HepG2 (cell line): ENCODE measurements at regions not wholly inside any gene's neighbourhood (a gene's known extent, or its start where the extent isn't known, plus 50 kb on each side); places are given as distances from the start of the nearest gene placed in this dataset.
A peak's percentile ranks its signal among the peaks of the same experiment; 100 is the strongest.

Experiments
- ATAC-seq: fragments of 200-7000 bp; cut with Tn5 transposase; 3 replicates; pipeline ENCODE4 v1.9.1; 2020; ENCODE audit warnings: mild to moderate bottlenecking, moderate library complexity
- BruUV-seq: library from RNA; stranded (reverse); fragments of 400-500 nt; replicated peaks from 2 replicates; lab custom pipeline; 2021; lab: Mats Ljungman, UMichigan
- CTCF ChIA-PET: fragments of 300-600 bp; formaldehyde crosslinking; extraction: SDS; loops from one replicate; lab custom pipeline; 2021; ENCODE audit warnings: low total read pairs, inconsistent platforms, low intra/inter-chr PET ratio; lab: Yijun Ruan, JAX
- POLR2A ChIA-PET: fragments of 350-600 bp; sonication (Branson Sonifier 250); formaldehyde crosslinking; loops from one replicate; lab custom pipeline; 2020; ENCODE audit warnings: antibody characterized with exemption, inconsistent platforms; lab: Yijun Ruan, JAX
- DNase-seq: peaks from one replicate; pipeline ENCODE4 v3.0.0-alpha.2; 2015; ENCODE audit warnings: low spot score
- FAIRE-seq: peaks from 3 replicates; lab custom pipeline; 2011; peaks lifted over from hg19 to GRCh38; lab: Jason Lieb, UNC
- H2AFZ ChIP-seq: one replicate; pipeline ENCODE4 v1.6.1; 2011; ENCODE audit warnings: low read length, inconsistent platforms
- H3K27ac ChIP-seq: fragments of 300-600 bp; 3 replicates; pipeline ENCODE4 v1.8.0; 2011; ENCODE audit warnings: mixed run types, mild to moderate bottlenecking, mixed read lengths, low read length, inconsistent platforms; ENCODE audit not compliant: insufficient read depth; ENCODE audit errors: extremely low read length
- H3K27me3 ChIP-seq, 2 experiments: fragments of 200-600 bp in 1 of 2; 2 replicates in 1 of 2; 3 replicates in 1 of 2; pipeline versions ENCODE4 v1.6.0 to v1.8.0; 2011; ENCODE audit warnings: low read length in 2 of 2, mild to moderate bottlenecking in 2 of 2, moderate library complexity in 2 of 2, inconsistent platforms in 1 of 2; ENCODE audit not compliant: insufficient read depth in 2 of 2, control insufficient read depth in 1 of 2
- H3K36me3 ChIP-seq, 2 experiments: fragments of 200-600 bp in 1 of 2; replicated peaks in 1 of 2; 2 replicates in 1 of 2; 3 replicates in 1 of 2; pipeline versions ENCODE4 v1.5.1 to v1.8.0; 2011; ENCODE audit warnings: low read length in 2 of 2, inconsistent platforms in 1 of 2; ENCODE audit not compliant: insufficient read depth in 2 of 2, control insufficient read depth in 1 of 2
- H3K4me1 ChIP-seq: 2 replicates; pipeline ENCODE4 v1.5.1; 2012; ENCODE audit warnings: low read length, inconsistent platforms; ENCODE audit not compliant: insufficient read depth
- H3K4me2 ChIP-seq: 2 replicates; pipeline ENCODE4 v1.6.0; 2011; ENCODE audit warnings: low read depth, low read length, inconsistent platforms
- H3K4me3 ChIP-seq, 3 experiments: fragments of 200-600 bp in 1 of 3; sonication (generic), shearing (Covaris generic) in 1 of 3; replicated peaks in 1 of 3; 2 replicates each; pipeline ENCODE4 v1.5.1; 2011 to 2016; ENCODE audit warnings: low read length in 3 of 3, inconsistent platforms in 2 of 3, low read depth in 2 of 3, mild to moderate bottlenecking in 2 of 3, control low read depth in 1 of 3, mixed read lengths in 1 of 3; ENCODE audit not compliant: insufficient read depth in 1 of 3
- H3K79me2 ChIP-seq: one replicate; pipeline ENCODE4 v1.6.1; 2011; ENCODE audit warnings: low read length, inconsistent platforms; ENCODE audit not compliant: insufficient read depth
- H3K9ac ChIP-seq: 2 replicates; pipeline ENCODE4 v1.6.0; 2011; ENCODE audit warnings: mild to moderate bottlenecking, low read depth, low read length, inconsistent platforms; ENCODE audit not compliant: insufficient read depth
- H3K9me3 ChIP-seq: 2 replicates; pipeline ENCODE4 v1.5.1; 2012; ENCODE audit warnings: mild to moderate bottlenecking, low read length
- H4K20me1 ChIP-seq: 2 replicates; pipeline ENCODE4 v1.6.0; 2011; ENCODE audit warnings: inconsistent platforms, mild to moderate bottlenecking, low read length, moderate library complexity; ENCODE audit not compliant: insufficient read depth
- BORCS8-MEF2B ChIP-seq: sonication (generic); formaldehyde crosslinking; IDR thresholded peaks from 2 replicates; pipeline ENCODE4 v1.8.0; 2022; ENCODE audit warnings: mild to moderate bottlenecking, missing genetic modification reagents
- HMGA1 ChIP-seq: sonication (generic); formaldehyde crosslinking; conservative IDR thresholded peaks from 2 replicates; pipeline ENCODE4 v1.4.0; 2020; ENCODE audit warnings: missing genetic modification reagents
- KDM5A ChIP-seq: fragments of 200-600 bp; sonication (generic); IDR thresholded peaks from 2 replicates; pipeline ENCODE4 v1.7.0; 2018; ENCODE audit warnings: antibody characterized with exemption, mild to moderate bottlenecking, low read length, borderline replicate concordance
- MAFK ChIP-seq, 2 experiments: IDR thresholded peaks in 1 of 2; conservative IDR thresholded peaks in 1 of 2; 2 replicates each; pipeline ENCODE4 v1.6.1; 2011; ENCODE audit warnings: improper control_type of control experiment in 2 of 2, low read length in 2 of 2
- RFX3 ChIP-seq: IDR thresholded peaks from 2 replicates; pipeline ENCODE4 v1.6.1; 2016; ENCODE audit warnings: missing biosample characterization, missing genetic modification reagents
- SIN3B ChIP-seq: fragments of 150-350 bp; IDR thresholded peaks from 2 replicates; pipeline ENCODE4 v1.6.1; 2014; ENCODE audit warnings: low read length
- SRSF9 ChIP-seq: fragments of 200-400 bp; formaldehyde crosslinking; IDR thresholded peaks from 2 replicates; pipeline ENCODE4 v1.6.1; 2018; ENCODE audit warnings: borderline replicate concordance, mild to moderate bottlenecking, low read depth, low read length; ENCODE audit not compliant: insufficient read depth, poor library complexity, severe bottlenecking
- TBL1XR1 ChIP-seq: fragments of 150-350 bp; IDR thresholded peaks from 2 replicates; pipeline ENCODE4 v1.6.1; 2014; ENCODE audit warnings: borderline replicate concordance, low read length; ENCODE audit not compliant: partially characterized antibody
- THAP11 ChIP-seq: IDR thresholded peaks from 2 replicates; pipeline ENCODE4 v1.6.1; 2016; ENCODE audit warnings: missing biosample characterization, missing genetic modification reagents
- ZBTB49 ChIP-seq: sonication (generic); formaldehyde crosslinking; IDR thresholded peaks from 2 replicates; pipeline ENCODE4 v1.4.0; 2020; ENCODE audit warnings: missing genetic modification reagents, borderline replicate concordance
- ZHX2 ChIP-seq, 2 experiments: sonication (generic) in 1 of 2; formaldehyde crosslinking in 1 of 2; IDR thresholded peaks; 2 replicates each; pipeline versions ENCODE4 v1.6.1 to v1.9.0; 2014 to 2022; ENCODE audit warnings: antibody characterized with exemption in 1 of 2, borderline replicate concordance in 1 of 2, inconsistent platforms in 1 of 2, low read depth in 1 of 2, missing genetic modification reagents in 1 of 2
- ZNF691 ChIP-seq: sonication (generic); formaldehyde crosslinking; IDR thresholded peaks from 2 replicates; pipeline ENCODE4 v1.4.0; 2020; ENCODE audit warnings: missing genetic modification reagents, low read depth, mild to moderate bottlenecking, borderline replicate concordance
- ZSCAN21 ChIP-seq: sonication (generic); formaldehyde crosslinking; IDR thresholded peaks from 2 replicates; pipeline ENCODE4 v1.8.0; 2022; ENCODE audit warnings: mild to moderate bottlenecking, missing genetic modification reagents, moderate library complexity, borderline replicate concordance
- WGBS: methylation state at CpG from one replicate; pipeline ENCODE4 v1.1.6; 2017; ENCODE audit warnings: low lambda C conversion rate; 5-methylcytosine and 5-hydroxymethylcytosine counted together
- in situ Hi-C: cut with HindIII; loops from 2 replicates; pipeline ENCODE4 v1.10.0; 2017; ENCODE audit warnings: low pct_unique_long_range_greater_than_20kb; ENCODE audit not compliant: extremely low pct_ligation_motif_present
- intact Hi-C: fragments of 100-400 bp; cut with micrococcal nuclease; formaldehyde crosslinking; loops from one replicate; pipeline ENCODE4 v1.10.0; 2022; ENCODE audit not compliant: unreplicated experiment

- no peak for TF ChIP-seq ZBTB49 (CRISPR knock-in tag)
- no peak for TF ChIP-seq KDM5A
Measured at GRCh38 chr3:107116251-107116650, 261.0 kb upstream of the CCDC54 start (continued).

GRCh38 chr3:107117156-107117555 is 260.1 kb upstream of the CCDC54 start:
- no peak overlapping the region for H3K9ac ChIP-seq
- H3K27ac ChIP-seq = no peak overlapping the region
- intact Hi-C loops (no loop called here), in situ Hi-C loops (no loop called here)
- BruUV-seq = no TSS peak
- no peaks in the 10 kb centered on the region for H3K79me2 ChIP-seq
- H3K4me2 ChIP-seq = no peak overlapping the region
- no peak for ATAC-seq
- H3K27me3 ChIP-seq = no peaks in the 10 kb centered on the region
- 50% methylated on average over 4 of the region's 4 CpGs for WGBS
- CTCF ChIA-PET = no interaction called here
- H3K4me3 ChIP-seq = no peak overlapping the region
- no peaks in the 10 kb centered on the region for H3K36me3 ChIP-seq
- POLR2A ChIA-PET = no interaction called here
- no peak for DNase-seq
- no peaks in the 10 kb centered on the region for H3K4me1 ChIP-seq
- no peak for FAIRE-seq
- H4K20me1 ChIP-seq = no peaks in the 10 kb centered on the region
- H2AFZ ChIP-seq = no peak overlapping the region
- H3K9me3 ChIP-seq = no peaks in the 10 kb centered on the region
- TF ChIP-seq SIN3B (no peak), ZSCAN21 (CRISPR knock-in tag) (no peak), TBL1XR1 (no peak), ZHX2 (IDR thresholded peaks at IDR 0.05; ENCODE audit: low read depth) (no peak), ZHX2 (CRISPR knock-in tag; IDR thresholded peaks at IDR 0.05; ENCODE audit: borderline replicate concordance) (no peak), HMGA1 (no peak), RFX3 (no peak), THAP11 (no peak), BORCS8-MEF2B (CRISPR knock-in tag) (no peak), SRSF9 (no peak), ZNF691 (CRISPR knock-in tag) (no peak), MAFK (conservative IDR thresholded peaks at IDR 0.05 in 1 of 2, IDR thresholded peaks at IDR 0.05 in 1 of 2; ENCODE audit: low read length in 2 of 2) (peak; percentile 52 to 85; a peak in 3 of 4 replicates)
